ENCODE measurements at regions not wholly inside any gene's neighbourhood (a gene's known extent, or its start where the extent isn't known, plus 50 kb on each side); places are given as distances from the start of the nearest gene placed in this dataset.

GRCh38 chr10:61091531-61091930 is 147.5 kb upstream of the RHOBTB1 start:
- H3K4me3 ChIP-seq (ENCODE audit: low read depth, low read length) = no peak overlapping the region
- DNase-seq (ENCODE audit: low read depth) = no peak
- TF ChIP-seq CTCF (IDR thresholded peaks at IDR 0.05; ENCODE audit: insufficient read depth, low read depth, low read length, missing control alignments) = no peak

- no peak for TF ChIP-seq CTCF (IDR thresholded peaks at IDR 0.05; ENCODE audit: insufficient read depth, low read depth, low read length, missing control alignments)
- no peak overlapping the region for H3K4me3 ChIP-seq (ENCODE audit: low read depth, low read length)
- no peak for DNase-seq (ENCODE audit: low read depth)
These were observed 145.3 kb upstream of the RHOBTB1 start for GRCh38 chr10:61089251-61089650.

GRCh38 chr10:61084493-61084892 is 140.5 kb upstream of the RHOBTB1 start:
- no peak overlapping the region for H3K4me3 ChIP-seq (ENCODE audit: low read depth, low read length)
- DNase-seq (ENCODE audit: low read depth) = no peak
- TF ChIP-seq CTCF (IDR thresholded peaks at IDR 0.05; ENCODE audit: insufficient read depth, low read depth, low read length, missing control alignments) = no peak

GRCh38 chr10:61081301-61081700 is 137.3 kb upstream of the RHOBTB1 start:
- H3K4me3 ChIP-seq (ENCODE audit: low read depth, low read length) = no peak overlapping the region
- TF ChIP-seq CTCF (IDR thresholded peaks at IDR 0.05; ENCODE audit: insufficient read depth, low read depth, low read length, missing control alignments) = no peak
- no peak for DNase-seq (ENCODE audit: low read depth)

- no peak for DNase-seq (ENCODE audit: low read depth)
- TF ChIP-seq CTCF (IDR thresholded peaks at IDR 0.05; ENCODE audit: insufficient read depth, low read depth, low read length, missing control alignments) = no peak
These were observed 134.7 kb upstream of the RHOBTB1 start for GRCh38 chr10:61078542-61079275.

GRCh38 chr10:61076572-61077114 is 132.7 kb upstream of the RHOBTB1 start:
- no peak for DNase-seq (ENCODE audit: low read depth)
- H3K4me3 ChIP-seq (ENCODE audit: low read depth, low read length) = no peak overlapping the region
- no peak for TF ChIP-seq CTCF (IDR thresholded peaks at IDR 0.05; ENCODE audit: insufficient read depth, low read depth, low read length, missing control alignments)

More at GRCh38 chr10:61078542-61079275, 134.7 kb upstream of the RHOBTB1 start:
- H3K4me3 ChIP-seq (ENCODE audit: low read depth, low read length) = no peak overlapping the region

- no peak overlapping the region for H3K4me3 ChIP-seq (ENCODE audit: low read depth, low read length)
These were observed 129.4 kb upstream of the RHOBTB1 start for GRCh38 chr10:61073391-61073790.

More at GRCh38 chr10:61073391-61073790, 129.4 kb upstream of the RHOBTB1 start:
- no peak for TF ChIP-seq CTCF (IDR thresholded peaks at IDR 0.05; ENCODE audit: insufficient read depth, low read depth, low read length, missing control alignments)
- DNase-seq (ENCODE audit: low read depth) = no peak

Measured in GM12865 (cell line).